ENCODE measurements at regions not wholly inside any gene's neighbourhood (a gene's known extent, or its start where the extent isn't known, plus 50 kb on each side); places are given as distances from the start of the nearest gene placed in this dataset.

- TF ChIP-seq POLR2AphosphoS5 (IDR thresholded peaks at IDR 0.05), result no peak
- TF ChIP-seq CTCF (IDR thresholded peaks at IDR 0.05), result no peak
- no peak for TF ChIP-seq POLR2A (IDR thresholded peaks at IDR 0.05)
Measured at GRCh38 chr2:241990466-241990865, 120.9 kb downstream of the RTP5 start.

Measured in suprapubic skin (tissue), 4 donors.